B cell (primary cell): ENCODE measurements at regions not wholly inside any gene's neighbourhood (a gene's known extent, or its start where the extent isn't known, plus 50 kb on each side); places are given as distances from the start of the nearest gene placed in this dataset.

Source experiments
- ATAC-seq: fragments of 200-7000 bp; cut with Tn5 transposase; one replicate; pipeline ENCODE4 v1.10.0; 2021; ENCODE audit warnings: low read depth, mild to moderate bottlenecking, moderate number of reproducible peaks, moderate library complexity
- CTCF ChIA-PET: fragments of 350-600 bp; sonication (Branson Sonifier 250); formaldehyde crosslinking; loops from one replicate; lab custom pipeline; 2021; ENCODE audit warnings: antibody characterized with exemption, inconsistent platforms; lab: Charles Lee
- POLR2A ChIA-PET: fragments of 350-600 bp; sonication (Branson Sonifier 250); formaldehyde crosslinking; loops from one replicate; lab custom pipeline; 2021; ENCODE audit warnings: antibody characterized with exemption; lab: Charles Lee
- DNase-seq: peaks from one replicate; pipeline ENCODE4 v3.0.0; 2013
- H2AFZ ChIP-seq: 2 replicates; pipeline ENCODE4 v1.6.1; 2012; ENCODE audit warnings: mild to moderate bottlenecking, low read depth, low read length; ENCODE audit not compliant: insufficient read depth, poor library complexity, severe bottlenecking
- H3K27ac ChIP-seq, 2 donors: 1 replicate in 1 of 2; 2 replicates in 1 of 2; pipeline ENCODE4 v1.5.1; 2012 to 2013; ENCODE audit warnings: low read length in 2 of 2, mild to moderate bottlenecking in 2 of 2, moderate library complexity in 1 of 2
- H3K27me3 ChIP-seq, 4 experiments: fragments of 200-600 bp in 1 of 4; sonication (generic) in 1 of 4; replicated peaks in 1 of 4; 1 replicate in 2 of 4; 2 replicates in 2 of 4; pipeline versions ENCODE4 v1.6.1 to v1.7.0; 2013 to 2016; ENCODE audit warnings: low read length in 3 of 4, mild to moderate bottlenecking in 2 of 4, mixed read lengths in 1 of 4, moderate library complexity in 1 of 4; ENCODE audit not compliant: insufficient read depth in 4 of 4, control insufficient read depth in 3 of 4; ENCODE audit errors: control extremely low read depth in 1 of 4
- H3K36me3 ChIP-seq, 2 experiments: replicated peaks in 1 of 2; 1 replicate in 1 of 2; 2 replicates in 1 of 2; pipeline versions ENCODE4 v1.6.1 to v1.7.1; 2013; ENCODE audit warnings: low read length in 1 of 2; ENCODE audit not compliant: insufficient read depth in 2 of 2, control insufficient read depth in 1 of 2; ENCODE audit errors: control extremely low read depth in 1 of 2, extremely low read depth in 1 of 2
- H3K4me1 ChIP-seq, 2 donors: fragments of 200-600 bp in 1 of 2; sonication (generic) in 1 of 2; 1 replicate in 1 of 2; 2 replicates in 1 of 2; pipeline versions ENCODE4 v1.5.1 to v1.6.1; 2013 to 2017; ENCODE audit warnings: low read length in 2 of 2; ENCODE audit not compliant: control insufficient read depth in 2 of 2, insufficient read depth in 2 of 2
- H3K4me2 ChIP-seq: replicated peaks from 2 replicates; pipeline ENCODE3; 2012; ENCODE audit warnings: mild to moderate bottlenecking, low read depth, low read length; ENCODE audit not compliant: poor library complexity, severe bottlenecking
- H3K4me3 ChIP-seq, 5 experiments: fragments of 200-600 bp in 1 of 5; sonication (generic) in 1 of 5; 1 replicate in 3 of 5; 2 replicates in 2 of 5; pipeline versions ENCODE4 v1.5.1 to v1.7.0; 2011 to 2016; ENCODE audit warnings: low read length in 4 of 5, mild to moderate bottlenecking in 4 of 5, low read depth in 2 of 5, control low read depth in 1 of 5, moderate library complexity in 1 of 5; ENCODE audit not compliant: insufficient read depth in 1 of 5; ENCODE audit errors: control extremely low read depth in 1 of 5, extremely low read depth in 1 of 5
- H3K79me2 ChIP-seq: fragments of 200-600 bp; sonication (generic); one replicate; pipeline ENCODE4 v1.6.0; 2016; ENCODE audit warnings: low read length; ENCODE audit not compliant: control insufficient read depth, insufficient read depth
- H3K9ac ChIP-seq: fragments of 200-600 bp; sonication (generic); 2 replicates; pipeline ENCODE4 v1.6.1; 2017; ENCODE audit warnings: mild to moderate bottlenecking, low read length, moderate library complexity
- H3K9me3 ChIP-seq, 3 donors: one replicate each; pipeline versions ENCODE4 v1.6.1 to v1.7.1; 2013; ENCODE audit warnings: low read length in 2 of 3; ENCODE audit not compliant: control insufficient read depth in 2 of 3, insufficient read depth in 1 of 3; ENCODE audit errors: control extremely low read depth in 1 of 3
- H4K20me1 ChIP-seq: 2 replicates; pipeline ENCODE4 v1.6.0; 2012; ENCODE audit warnings: mild to moderate bottlenecking, low read length; ENCODE audit not compliant: insufficient read depth, control insufficient read depth, poor library complexity, severe bottlenecking
- H3K27ac Mint-ChIP-seq: one replicate; pipeline ENCODE4 v1.8.0; 2021; ENCODE audit warnings: mixed read lengths
- H3K27me3 Mint-ChIP-seq: one replicate; pipeline ENCODE4 v1.8.0; 2021; ENCODE audit warnings: mixed read lengths
- H3K4me1 Mint-ChIP-seq: one replicate; pipeline ENCODE4 v1.8.0; 2021; ENCODE audit warnings: mixed read lengths
- H3K4me3 Mint-ChIP-seq: one replicate; pipeline ENCODE4 v1.8.0; 2021; ENCODE audit warnings: mixed read lengths
- H3K9me3 Mint-ChIP-seq: one replicate; pipeline ENCODE4 v1.8.0; 2022; ENCODE audit warnings: mixed read lengths; ENCODE audit not compliant: insufficient read depth
- EZH2 ChIP-seq: IDR thresholded peaks from 2 replicates; pipeline ENCODE4 v1.6.1; 2012; ENCODE audit warnings: borderline replicate concordance, low read depth, mild to moderate bottlenecking, moderate library complexity, low read length; ENCODE audit not compliant: insufficient read depth, poor library complexity, severe bottlenecking
- WGBS: methylation state at CpG from one replicate; pipeline ENCODE4 v1.1.5; 2013; ENCODE audit warnings: missing lambda C conversion rate; ENCODE audit not compliant: insufficient coverage; 5-methylcytosine and 5-hydroxymethylcytosine counted together
- intact Hi-C: fragments of 100-400 bp; cut with micrococcal nuclease; formaldehyde crosslinking; loops from one replicate; pipeline ENCODE4 v1.10.0; 2022
- TF ChIP-seq, protein P1 (sequence below): fragments of 200-600 bp; IDR thresholded peaks from one replicate; pipeline ENCODE4 v1.8.0; 2022; ENCODE audit warnings: antibody characterized with exemption, mild to moderate bottlenecking

DNA sequence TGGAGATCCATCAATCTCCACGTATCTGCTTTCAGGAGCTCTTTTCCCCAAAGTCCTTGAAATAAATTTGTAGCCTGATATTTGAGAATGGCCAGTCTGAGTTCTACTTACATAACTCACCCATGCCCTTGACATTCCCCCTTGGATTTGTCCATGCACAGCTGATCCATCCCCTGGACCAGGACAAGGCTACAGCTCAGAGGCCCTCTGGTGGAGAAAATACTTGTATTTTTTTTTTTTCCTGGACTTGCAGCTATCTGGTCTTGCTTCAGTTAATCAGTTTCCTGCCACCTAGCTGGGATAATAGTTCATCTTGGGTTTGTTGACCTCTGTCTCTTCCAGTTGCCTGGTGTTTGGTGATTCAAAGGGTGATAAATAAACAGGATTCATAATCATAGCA, 467.6 kb downstream of the DHX35 start:
- no peak overlapping the region for H3K9ac ChIP-seq
- DNase-seq, result no peak
- Mint-ChIP-seq H3K4me1 (no peaks in the 10 kb centered on the region), H3K9me3 (peaks cover 6% of the 10 kb centered on the region), H3K4me3 (no peak overlapping the region), H3K27me3 (no peaks in the 10 kb centered on the region), H3K27ac (no peak overlapping the region)
- H3K4me2 ChIP-seq, result no peak overlapping the region
- no peaks in the 10 kb centered on the region for H3K4me1 ChIP-seq
- TF ChIP-seq, protein P1, sequence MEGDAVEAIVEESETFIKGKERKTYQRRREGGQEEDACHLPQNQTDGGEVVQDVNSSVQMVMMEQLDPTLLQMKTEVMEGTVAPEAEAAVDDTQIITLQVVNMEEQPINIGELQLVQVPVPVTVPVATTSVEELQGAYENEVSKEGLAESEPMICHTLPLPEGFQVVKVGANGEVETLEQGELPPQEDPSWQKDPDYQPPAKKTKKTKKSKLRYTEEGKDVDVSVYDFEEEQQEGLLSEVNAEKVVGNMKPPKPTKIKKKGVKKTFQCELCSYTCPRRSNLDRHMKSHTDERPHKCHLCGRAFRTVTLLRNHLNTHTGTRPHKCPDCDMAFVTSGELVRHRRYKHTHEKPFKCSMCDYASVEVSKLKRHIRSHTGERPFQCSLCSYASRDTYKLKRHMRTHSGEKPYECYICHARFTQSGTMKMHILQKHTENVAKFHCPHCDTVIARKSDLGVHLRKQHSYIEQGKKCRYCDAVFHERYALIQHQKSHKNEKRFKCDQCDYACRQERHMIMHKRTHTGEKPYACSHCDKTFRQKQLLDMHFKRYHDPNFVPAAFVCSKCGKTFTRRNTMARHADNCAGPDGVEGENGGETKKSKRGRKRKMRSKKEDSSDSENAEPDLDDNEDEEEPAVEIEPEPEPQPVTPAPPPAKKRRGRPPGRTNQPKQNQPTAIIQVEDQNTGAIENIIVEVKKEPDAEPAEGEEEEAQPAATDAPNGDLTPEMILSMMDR, result no peak
- no peak for TF ChIP-seq EZH2
- no CpG with 5 or more reads among the region's 1 CpG for WGBS
- no peaks in the 10 kb centered on the region for H4K20me1 ChIP-seq
- no peaks in the 10 kb centered on the region for H3K79me2 ChIP-seq
- H2AFZ ChIP-seq, result no peak overlapping the region
- H3K9me3 ChIP-seq, result peaks cover 0 to 3% (median 3%) of the 10 kb centered on the region in 3 donors
- no peak overlapping the region for H3K27ac ChIP-seq
- intact Hi-C loops, result no loop called here
- no peaks in the 10 kb centered on the region for H3K36me3 ChIP-seq
- CTCF ChIA-PET, result interaction anchor here (0.9 to 1.4 kb wide), 5 partner anchors 140 to 444 kb away, joined by 3 to 6 read pairs (median 4); no protein-coding TSS in a partner anchor
- no peaks in the 10 kb centered on the region for H3K27me3 ChIP-seq
- H3K4me3 ChIP-seq, result no peak overlapping the region
- ATAC-seq, result no peak
- POLR2A ChIA-PET, result no interaction called here

DNA sequence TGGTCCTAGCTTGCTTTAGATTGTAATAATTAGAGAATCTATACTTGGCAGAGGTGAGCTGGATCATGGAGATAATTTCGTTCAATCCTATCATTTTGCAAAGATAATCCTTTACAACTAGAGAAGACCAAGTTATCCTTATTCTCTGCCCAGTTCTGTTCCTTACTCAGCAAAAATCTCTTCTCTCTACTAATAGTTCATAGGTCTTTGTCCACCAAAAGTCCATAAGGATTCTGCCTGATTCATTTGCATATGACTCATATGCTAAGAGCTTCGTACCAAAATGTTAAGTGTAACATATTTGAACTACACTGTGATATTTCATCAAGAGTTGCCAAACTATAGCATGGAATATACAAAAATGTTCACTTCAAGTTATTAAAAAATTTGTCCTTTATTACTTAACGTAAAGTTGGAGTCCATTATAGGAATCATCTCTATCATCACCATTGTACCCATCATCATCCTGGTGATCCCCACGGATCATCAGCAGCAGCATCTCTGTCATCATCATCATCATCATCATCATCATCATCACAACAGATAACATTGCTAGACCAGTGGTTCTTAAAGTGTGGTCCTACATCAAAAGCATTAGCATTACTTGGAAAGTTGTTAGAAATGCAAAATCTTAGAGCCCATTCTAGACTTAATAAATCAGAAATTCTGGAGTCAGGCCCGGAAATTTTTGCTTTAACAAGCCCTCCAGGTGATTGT, 463.0 kb downstream of the DHX35 start:
- Histone ChIP-seq H3K4me2 (no peak overlapping the region), H3K79me2 (no peaks in the 10 kb centered on the region), H2AFZ (no peak overlapping the region), H4K20me1 (no peaks in the 10 kb centered on the region), H3K4me1 (no peaks in the 10 kb centered on the region), H3K4me3 (no peak overlapping the region), H3K36me3 (no peaks in the 10 kb centered on the region), H3K27me3 (no peaks in the 10 kb centered on the region), H3K9ac (no peak overlapping the region), H3K27ac (no peak overlapping the region), H3K9me3 (peaks cover 0 to 3% (median 0%) of the 10 kb centered on the region in 3 donors)
- ChIA-PET POLR2A (no interaction called here), CTCF (no interaction called here)
- TF ChIP-seq, protein P1, result no peak
- no peak for TF ChIP-seq EZH2
- no peak for DNase-seq
- no peaks in the 10 kb centered on the region for H3K4me1 Mint-ChIP-seq
- H3K27me3 Mint-ChIP-seq, result no peaks in the 10 kb centered on the region
- H3K9me3 Mint-ChIP-seq, result peaks cover 3% of the 10 kb centered on the region
- no peak overlapping the region for H3K4me3 Mint-ChIP-seq
- ATAC-seq, result no peak
- no peak overlapping the region for H3K27ac Mint-ChIP-seq
- 100% methylated on average over 1 of the region's 5 CpGs for WGBS
- intact Hi-C loops, result no loop called here
